Left colon (tissue), 2 donors: ENCODE measurements at regions not wholly inside any gene's neighbourhood (a gene's known extent, or its start where the extent isn't known, plus 50 kb on each side); places are given as distances from the start of the nearest gene placed in this dataset.
"Not testable (repeated sequence)": the region's sequence is repeated elsewhere in the genome, so short reads cannot be mapped to it uniquely, and the experiment has no call there.

ENCODE experiments used
- ATAC-seq: fragments of 200-7000 bp; cut with Tn5 transposase; one replicate; pipeline ENCODE4 v1.9.1; 2020; ENCODE audit warnings: mild to moderate bottlenecking, moderate library complexity
- DNase-seq, 2 donors: peaks; one replicate each; pipeline ENCODE4 v3.0.0-alpha.2; 2020
- intact Hi-C, 2 donors: fragments of 100-400 bp; cut with DNase I in 1 of 2; cut with micrococcal nuclease in 1 of 2; formaldehyde crosslinking; loops; one replicate each; pipeline versions ENCODE4 v1.11.2 to v1.14.0; 2022; cut with DNase I, micrococcal nuclease
- donor health status: DM: no; HTN: no; CAD: no.
- donor health status: DM: yes; HTN: yes; CAD: no.

DNA sequence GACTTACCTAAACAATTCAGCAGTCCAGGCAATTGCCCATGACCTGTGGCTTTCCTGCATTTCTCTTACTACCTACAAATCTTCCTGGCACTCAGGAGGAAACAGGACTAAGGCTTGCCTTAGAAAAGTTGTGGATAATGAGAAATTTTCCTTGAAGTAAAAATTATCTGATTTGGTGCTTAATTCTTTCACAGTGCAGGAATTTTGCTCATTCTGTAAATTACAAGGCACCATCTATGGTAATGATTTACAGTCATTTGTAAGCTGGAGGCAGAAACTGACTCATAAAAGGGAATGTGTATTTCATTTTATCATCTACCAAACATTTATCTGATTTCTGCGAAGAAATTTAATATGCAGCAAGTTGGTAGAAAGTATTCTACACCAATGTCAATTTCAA lies 211.5 kb upstream of the FKBP1C start:
- intact Hi-C loops = no loop called here

GRCh38 chr6:63006018-63006417 lies 205.3 kb upstream of the FKBP1C start:
- not testable (repeated sequence) for ATAC-seq

More for the DNA sequence above, 211.5 kb upstream of the FKBP1C start:
- ATAC-seq (no peak), DNase-seq (no peak)

DNA sequence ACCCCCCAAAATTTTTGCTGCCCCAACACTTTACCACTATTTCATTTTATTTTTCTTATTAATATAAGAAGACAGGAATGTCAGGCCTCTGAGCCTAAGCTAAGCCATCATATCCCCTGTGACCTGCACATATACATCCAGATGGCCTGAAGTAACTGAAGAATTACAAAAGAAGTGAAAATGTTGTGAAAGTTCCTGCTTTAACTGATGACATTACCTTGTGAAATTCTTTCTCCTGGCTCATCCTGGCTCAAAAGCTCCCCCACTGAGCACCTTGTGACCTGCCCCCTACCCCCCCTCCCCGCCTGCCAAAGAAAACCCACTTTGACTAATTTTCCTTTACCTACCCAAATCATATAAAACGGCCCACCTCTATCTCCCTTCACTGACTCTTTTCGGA lies 200.3 kb upstream of the FKBP1C start:
- intact Hi-C loops, DNase-seq, ATAC-seq: not testable (repeated sequence)

More at GRCh38 chr6:63006018-63006417, 205.3 kb upstream of the FKBP1C start:
- DNase-seq, intact Hi-C loops: not testable (repeated sequence)

GRCh38 chr6:63014290-63014689 lies 197.0 kb upstream of the FKBP1C start:
- intact Hi-C loops = no loop called here
- ATAC-seq (no peak), DNase-seq (no peak)

DNA sequence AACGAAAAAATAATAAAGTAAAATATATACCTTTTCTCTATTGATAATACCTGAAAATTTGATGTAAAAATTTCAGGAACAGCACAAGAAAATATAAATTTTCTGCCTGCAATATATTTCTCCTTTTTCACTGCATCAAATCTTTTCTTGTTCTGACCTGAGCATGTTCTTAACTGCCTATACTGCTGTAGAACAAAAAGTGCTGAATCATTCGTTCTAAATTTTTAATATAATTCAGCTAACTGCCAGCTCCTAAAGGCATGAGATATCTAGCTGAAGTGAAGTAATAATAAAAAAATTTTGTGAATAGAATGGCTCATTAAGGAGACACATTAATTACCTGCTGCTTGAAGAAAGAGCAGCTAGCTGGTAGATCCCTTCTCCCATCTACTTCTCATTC lies 188.6 kb upstream of the FKBP1C start:
- no peak for ATAC-seq
- intact Hi-C loops = no loop called here
- no peak for DNase-seq

- intact Hi-C loops = no loop called here
- ATAC-seq = no peak
- no peak for DNase-seq
Observed at GRCh38 chr6:63023726-63024125, 187.5 kb upstream of the FKBP1C start.

GRCh38 chr6:63049216-63049615 lies 162.1 kb upstream of the FKBP1C start:
- ATAC-seq (no peak), DNase-seq (no peak)
- intact Hi-C loops = no loop called here

- ATAC-seq, intact Hi-C loops, DNase-seq: not testable (repeated sequence)
Observed at GRCh38 chr6:63053206-63053605, 158.1 kb upstream of the FKBP1C start.

- intact Hi-C loops = no loop called here
- DNase-seq = no peak
- ATAC-seq = no peak
Observed at GRCh38 chr6:63058601-63059000, 152.7 kb upstream of the FKBP1C start.

GRCh38 chr6:63063631-63064271 lies 147.5 kb upstream of the FKBP1C start:
- ATAC-seq = no peak
- intact Hi-C loops = no loop called here
- DNase-seq = no peak

DNA sequence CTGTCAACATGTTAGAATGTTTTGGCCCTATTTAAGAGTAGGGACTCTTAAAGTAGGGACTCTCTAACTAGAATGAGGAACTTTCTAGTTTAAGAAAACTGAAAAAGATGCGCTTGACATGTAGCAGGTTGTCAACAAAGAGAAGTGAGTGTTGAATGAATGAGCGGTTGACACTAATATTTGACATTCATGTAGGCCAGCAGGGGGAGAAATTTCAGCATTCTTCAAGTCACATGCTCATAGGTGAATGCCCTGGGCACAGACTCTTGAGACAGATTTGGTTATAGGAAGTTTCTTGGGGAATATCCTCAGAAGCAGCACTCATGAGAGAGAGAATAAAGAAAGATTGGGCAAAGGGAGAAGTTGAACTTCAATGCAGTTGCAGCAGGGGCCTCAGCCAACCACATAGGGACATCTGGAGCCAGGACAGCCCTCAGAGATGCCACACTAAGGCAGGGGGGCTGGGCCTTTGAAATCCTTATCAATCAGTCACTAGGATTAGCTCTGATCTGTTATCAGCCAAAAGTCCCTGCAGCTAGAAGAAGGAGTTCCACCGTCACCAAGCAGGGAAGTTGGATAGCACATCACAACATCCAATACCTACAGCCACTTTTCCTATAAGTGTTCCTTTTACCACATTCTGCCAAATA lies 145.1 kb upstream of the FKBP1C start:
- intact Hi-C loops = no loop called here
- ATAC-seq = peak; percentile 49
- no peak for DNase-seq

DNA sequence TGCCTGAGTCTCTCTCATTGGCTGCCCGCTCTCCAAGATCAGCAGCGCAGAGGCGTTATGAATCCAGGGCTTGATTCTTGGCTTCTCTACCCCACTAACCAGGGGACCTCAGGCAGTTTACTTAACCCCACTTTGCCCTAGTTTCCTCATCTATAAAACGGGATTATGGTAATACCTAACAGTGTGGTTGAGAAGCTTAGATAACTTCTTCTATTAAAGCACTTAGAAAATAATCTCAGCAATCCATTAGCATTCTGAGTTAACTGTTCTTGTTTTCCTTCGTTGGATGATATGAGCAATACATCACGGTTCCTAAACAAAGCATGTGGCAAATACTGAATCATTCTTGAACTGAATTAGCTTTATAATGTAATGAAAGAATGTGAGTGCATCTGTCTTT lies 116.3 kb upstream of the FKBP1C start:
- no peak for ATAC-seq
- no peak for DNase-seq
- intact Hi-C loops = no loop called here

GRCh38 chr6:63097222-63097621 lies 114.0 kb upstream of the FKBP1C start:
- DNase-seq = no peak
- ATAC-seq = no peak
- intact Hi-C loops = no loop called here

DNA sequence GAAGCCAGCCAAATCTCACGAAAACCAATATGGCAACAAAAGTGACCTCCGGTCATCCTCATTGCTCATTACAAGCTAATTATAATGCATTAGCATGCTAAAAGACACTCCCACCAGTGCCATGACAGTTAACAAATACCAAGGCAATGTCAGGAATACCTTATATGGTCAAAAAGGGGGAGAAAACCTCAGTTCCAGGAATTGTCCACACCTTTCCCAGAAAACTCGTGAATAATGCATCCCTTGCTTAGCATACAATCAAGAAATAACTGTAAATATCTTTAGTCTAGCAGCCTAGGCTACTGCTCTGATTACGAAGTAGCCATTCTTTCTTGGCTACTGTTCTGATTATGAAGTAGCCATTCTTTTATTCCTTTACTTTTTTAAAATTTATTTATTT lies 112.5 kb upstream of the FKBP1C start:
- DNase-seq = no peak
- intact Hi-C loops = no loop called here

GRCh38 chr6:63099772-63100459 lies 111.4 kb upstream of the FKBP1C start:
- no peak for DNase-seq
- intact Hi-C loops = no loop called here

More for the DNA sequence above, 112.5 kb upstream of the FKBP1C start:
- ATAC-seq = no peak

GRCh38 chr6:63114610-63115211 lies 96.6 kb upstream of the FKBP1C start:
- ATAC-seq (no peak), DNase-seq (no peak)
- intact Hi-C loops = no loop called here

More at GRCh38 chr6:63099772-63100459, 111.4 kb upstream of the FKBP1C start:
- ATAC-seq = no peak

DNA sequence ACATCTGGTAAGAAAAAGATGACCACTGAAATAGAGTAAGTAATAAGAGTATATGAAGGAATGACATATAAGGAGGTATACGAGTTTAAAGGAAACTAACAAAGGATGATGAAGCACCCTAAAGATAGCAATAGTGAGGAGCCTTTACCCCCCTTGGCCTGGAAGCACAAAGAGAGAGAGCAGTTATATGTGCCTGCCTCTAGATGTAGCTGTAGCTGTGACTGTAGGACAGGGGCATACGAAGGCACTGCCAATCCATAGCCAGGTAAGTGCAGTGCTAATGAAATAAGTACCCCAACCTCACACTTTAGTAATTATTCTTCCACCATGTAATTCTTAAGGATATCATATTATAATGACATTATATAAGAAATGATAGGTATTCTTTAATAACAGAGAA lies 90.1 kb upstream of the FKBP1C start:
- intact Hi-C loops = no loop called here
- ATAC-seq (no peak), DNase-seq (no peak)

GRCh38 chr6:63140114-63140513 lies 71.2 kb upstream of the FKBP1C start:
- DNase-seq (no peak), ATAC-seq (no peak)
- intact Hi-C loops = no loop called here

GRCh38 chr6:63140692-63141318 lies 70.5 kb upstream of the FKBP1C start:
- ATAC-seq = no peak
- intact Hi-C loops = no loop called here
- DNase-seq = no peak
